ENCODE measurements at regions not wholly inside any gene's neighbourhood (a gene's known extent, or its start where the extent isn't known, plus 50 kb on each side); places are given as distances from the start of the nearest gene placed in this dataset.
"Not testable (repeated sequence)": the region's sequence is repeated elsewhere in the genome, so short reads cannot be mapped to it uniquely, and the experiment has no call there.

DNA sequence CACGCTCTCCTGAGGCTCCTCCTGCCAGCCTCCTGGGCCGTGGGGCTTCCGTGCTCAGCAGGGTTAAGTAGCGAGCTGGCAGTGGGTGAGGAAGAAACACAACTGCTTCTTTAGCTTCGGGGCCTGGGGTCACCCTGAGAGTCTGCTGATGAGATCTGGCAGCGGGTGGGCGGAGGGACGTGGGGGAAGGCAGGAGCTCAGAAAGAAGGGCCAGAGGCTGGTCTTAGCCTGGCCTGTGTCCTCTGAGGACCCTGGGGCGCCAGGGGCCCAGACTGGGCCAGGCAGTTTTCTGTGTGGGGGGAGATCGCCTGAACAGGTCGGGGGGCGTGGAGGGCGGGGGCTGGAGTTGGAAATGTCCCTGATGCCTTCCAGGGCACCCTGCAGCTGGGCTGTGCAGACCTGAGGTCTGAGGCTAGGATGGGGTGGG lies 97.8 kb upstream of the GSE1 start:
- in situ Hi-C loops (cut with MboI; ENCODE audit: low pct_unique_long_range_greater_than_20kb, low sequenced_read_pairs, unreplicated experiment) = no loop called here
- TF ChIP-seq CTCF (IDR thresholded peaks at IDR 0.05; ENCODE audit: extremely low read depth, insufficient read depth, missing control alignments) = no peak
- no peak for DNase-seq (ENCODE audit: low spot score)

GRCh38 chr16:85515830-85516397 lies 97.2 kb upstream of the GSE1 start:
- in situ Hi-C loops (cut with MboI; ENCODE audit: low pct_unique_long_range_greater_than_20kb, low sequenced_read_pairs, unreplicated experiment) = no loop called here
- no peak for DNase-seq (ENCODE audit: low spot score)
- no peak for TF ChIP-seq CTCF (IDR thresholded peaks at IDR 0.05; ENCODE audit: extremely low read depth, insufficient read depth, missing control alignments)

DNA sequence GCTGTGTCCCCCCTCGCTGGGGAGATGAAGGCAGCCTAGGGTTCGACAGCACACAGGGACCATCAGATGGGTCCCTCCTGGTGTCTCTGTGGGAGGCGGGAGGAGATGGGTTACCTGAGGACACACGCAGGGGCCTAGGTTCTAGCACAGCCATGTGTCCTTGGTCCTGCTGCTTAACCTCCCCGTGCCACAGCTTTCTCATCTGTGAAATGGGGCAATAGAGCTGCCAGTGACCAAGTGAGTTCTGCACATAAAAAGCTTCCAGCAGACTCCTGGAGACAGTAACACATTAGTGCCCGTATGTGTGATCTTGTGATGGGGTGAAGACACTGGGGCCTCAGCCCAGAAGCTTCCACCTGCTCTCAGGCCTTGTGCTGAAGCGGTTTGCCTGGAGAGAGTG lies 96.0 kb upstream of the GSE1 start:
- DNase-seq (ENCODE audit: low spot score) = no peak
- no peak for TF ChIP-seq CTCF (IDR thresholded peaks at IDR 0.05; ENCODE audit: extremely low read depth, insufficient read depth, missing control alignments)

DNA sequence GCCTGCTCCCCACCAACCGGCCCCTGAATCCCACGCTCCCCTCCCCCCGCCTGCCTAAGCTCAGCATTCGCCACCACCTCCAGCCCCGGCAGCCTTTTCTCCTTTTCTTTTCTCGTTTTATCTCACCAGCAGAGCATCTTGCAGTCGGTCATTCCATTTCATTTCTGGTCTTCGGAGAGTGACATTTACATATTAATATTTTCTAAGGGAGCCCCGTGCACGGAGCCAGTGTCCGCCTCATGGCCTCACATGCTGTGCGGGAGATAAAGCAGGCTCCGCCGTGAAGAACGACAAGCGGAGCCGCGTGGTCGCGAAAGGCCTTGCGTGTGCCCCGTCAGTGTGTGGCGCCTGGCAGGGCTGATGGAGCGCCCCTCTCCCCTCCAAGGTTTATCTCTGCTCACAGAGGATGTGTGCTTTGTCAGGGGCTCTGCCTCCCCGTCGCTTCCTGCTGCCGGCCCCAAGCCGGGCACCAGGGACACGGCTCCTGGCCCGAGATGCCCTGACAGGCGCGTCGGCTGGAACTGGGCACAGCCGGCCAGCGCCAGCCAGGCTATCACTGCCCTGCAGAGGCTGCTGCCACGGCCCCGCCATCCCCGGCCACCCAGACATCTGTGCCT lies 95.5 kb upstream of the GSE1 start:
- no peak for TF ChIP-seq CTCF (IDR thresholded peaks at IDR 0.05; ENCODE audit: extremely low read depth, insufficient read depth, missing control alignments)
- no peak for DNase-seq (ENCODE audit: low spot score)
- in situ Hi-C loops (cut with MboI; ENCODE audit: low pct_unique_long_range_greater_than_20kb, low sequenced_read_pairs, unreplicated experiment) = no loop called here

More for the DNA sequence above, 96.0 kb upstream of the GSE1 start:
- in situ Hi-C loops (cut with MboI; ENCODE audit: low pct_unique_long_range_greater_than_20kb, low sequenced_read_pairs, unreplicated experiment) = no loop called here

DNA sequence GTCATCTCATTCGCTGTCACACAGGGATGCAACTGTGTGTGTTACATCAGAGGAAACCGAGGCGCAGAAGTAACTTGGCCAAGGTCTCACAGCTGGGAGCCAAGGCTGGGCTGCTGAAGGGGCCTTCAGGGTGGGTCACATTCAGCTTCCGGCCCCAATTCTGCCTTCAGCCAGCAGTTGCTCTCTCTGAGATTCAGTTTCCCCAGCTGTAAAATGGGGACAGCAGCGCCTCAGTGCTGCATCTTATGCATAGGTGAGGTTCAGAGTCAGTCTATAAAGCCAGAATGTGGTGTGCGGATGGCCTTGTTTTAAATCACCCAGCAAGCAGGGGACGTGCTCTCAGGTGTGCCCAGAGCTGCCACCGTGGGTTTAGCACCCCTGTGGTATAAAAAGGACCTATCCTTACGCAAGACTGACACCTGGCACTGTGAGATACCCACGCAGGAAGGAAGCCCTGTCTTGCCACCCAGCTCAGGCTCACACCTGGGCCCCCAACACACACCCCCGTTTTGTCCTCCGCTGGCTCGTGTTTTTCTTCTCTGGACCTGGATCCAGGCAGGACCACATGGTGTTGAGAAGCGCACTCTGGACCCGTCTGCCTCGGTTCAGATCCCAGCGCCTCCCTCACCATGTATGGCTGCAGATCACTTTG lies 94.6 kb upstream of the GSE1 start:
- DNase-seq (ENCODE audit: low spot score) = no peak
- in situ Hi-C loops (cut with MboI; ENCODE audit: low pct_unique_long_range_greater_than_20kb, low sequenced_read_pairs, unreplicated experiment) = no loop called here
- no peak for TF ChIP-seq CTCF (IDR thresholded peaks at IDR 0.05; ENCODE audit: extremely low read depth, insufficient read depth, missing control alignments)

- in situ Hi-C loops (cut with MboI; ENCODE audit: low pct_unique_long_range_greater_than_20kb, low sequenced_read_pairs, unreplicated experiment); DNase-seq (ENCODE audit: low spot score): not testable (repeated sequence)
These were observed 94.1 kb upstream of the GSE1 start for GRCh38 chr16:85519050-85519440.

- in situ Hi-C loops (cut with MboI; ENCODE audit: low pct_unique_long_range_greater_than_20kb, low sequenced_read_pairs, unreplicated experiment) = no loop called here
- DNase-seq (ENCODE audit: low spot score) = no peak
- TF ChIP-seq CTCF (IDR thresholded peaks at IDR 0.05; ENCODE audit: extremely low read depth, insufficient read depth, missing control alignments) = no peak
These were observed 93.4 kb upstream of the GSE1 start for GRCh38 chr16:85519540-85520231.
